ENCODE measurements at regions not wholly inside any gene's neighbourhood (a gene's known extent, or its start where the extent isn't known, plus 50 kb on each side); places are given as distances from the start of the nearest gene placed in this dataset.

DNA sequence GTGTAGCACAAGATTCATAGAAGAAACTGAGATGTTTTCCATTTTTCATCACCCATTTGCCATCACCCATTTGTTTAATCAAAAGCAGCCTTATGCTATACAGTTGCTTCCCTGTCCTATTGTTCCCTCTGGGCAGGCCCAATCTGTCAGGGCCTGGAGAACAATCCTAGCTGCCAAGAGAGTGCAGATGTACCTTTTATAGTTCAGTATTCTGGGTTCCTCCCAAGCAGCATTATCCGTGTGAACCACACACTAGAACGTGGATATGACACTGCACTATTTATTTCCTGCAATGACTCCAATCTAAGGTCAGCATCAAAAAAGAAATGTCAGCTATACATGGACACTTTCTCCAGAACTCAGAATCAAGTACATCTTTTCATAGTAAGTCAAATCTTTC lies 269.0 kb downstream of the ADGRA3 start:
- no peak overlapping the region for H3K4me3 ChIP-seq (ENCODE audit: low read length)
- DNase-seq (ENCODE audit: low read depth), result no peak
- TF ChIP-seq, protein P1, sequence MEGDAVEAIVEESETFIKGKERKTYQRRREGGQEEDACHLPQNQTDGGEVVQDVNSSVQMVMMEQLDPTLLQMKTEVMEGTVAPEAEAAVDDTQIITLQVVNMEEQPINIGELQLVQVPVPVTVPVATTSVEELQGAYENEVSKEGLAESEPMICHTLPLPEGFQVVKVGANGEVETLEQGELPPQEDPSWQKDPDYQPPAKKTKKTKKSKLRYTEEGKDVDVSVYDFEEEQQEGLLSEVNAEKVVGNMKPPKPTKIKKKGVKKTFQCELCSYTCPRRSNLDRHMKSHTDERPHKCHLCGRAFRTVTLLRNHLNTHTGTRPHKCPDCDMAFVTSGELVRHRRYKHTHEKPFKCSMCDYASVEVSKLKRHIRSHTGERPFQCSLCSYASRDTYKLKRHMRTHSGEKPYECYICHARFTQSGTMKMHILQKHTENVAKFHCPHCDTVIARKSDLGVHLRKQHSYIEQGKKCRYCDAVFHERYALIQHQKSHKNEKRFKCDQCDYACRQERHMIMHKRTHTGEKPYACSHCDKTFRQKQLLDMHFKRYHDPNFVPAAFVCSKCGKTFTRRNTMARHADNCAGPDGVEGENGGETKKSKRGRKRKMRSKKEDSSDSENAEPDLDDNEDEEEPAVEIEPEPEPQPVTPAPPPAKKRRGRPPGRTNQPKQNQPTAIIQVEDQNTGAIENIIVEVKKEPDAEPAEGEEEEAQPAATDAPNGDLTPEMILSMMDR (conservative IDR thresholded peaks at IDR 0.05; ENCODE audit: low read length), result no peak

DNA sequence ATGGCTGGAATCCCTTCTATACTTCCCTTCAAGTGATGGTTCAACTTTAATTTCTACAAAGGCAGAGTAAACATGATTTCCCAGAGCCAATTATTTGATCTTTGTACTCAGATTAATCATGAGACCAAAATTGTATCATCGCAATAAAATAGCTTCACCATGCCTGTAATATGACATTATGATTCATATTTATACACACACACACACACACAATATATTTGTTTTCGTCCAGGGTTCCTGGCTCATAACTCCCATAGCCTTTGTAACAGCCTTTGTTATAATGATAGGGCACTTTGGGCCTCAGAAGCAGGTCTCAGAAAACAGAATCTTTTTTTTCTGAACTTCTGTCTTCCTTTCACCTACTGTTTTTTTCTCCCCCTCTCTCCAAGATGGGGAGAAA lies 270.6 kb downstream of the ADGRA3 start:
- no peak overlapping the region for H3K4me3 ChIP-seq (ENCODE audit: low read length)
- TF ChIP-seq, protein P1 (conservative IDR thresholded peaks at IDR 0.05; ENCODE audit: low read length), result no peak
- no peak for DNase-seq (ENCODE audit: low read depth)

DNA sequence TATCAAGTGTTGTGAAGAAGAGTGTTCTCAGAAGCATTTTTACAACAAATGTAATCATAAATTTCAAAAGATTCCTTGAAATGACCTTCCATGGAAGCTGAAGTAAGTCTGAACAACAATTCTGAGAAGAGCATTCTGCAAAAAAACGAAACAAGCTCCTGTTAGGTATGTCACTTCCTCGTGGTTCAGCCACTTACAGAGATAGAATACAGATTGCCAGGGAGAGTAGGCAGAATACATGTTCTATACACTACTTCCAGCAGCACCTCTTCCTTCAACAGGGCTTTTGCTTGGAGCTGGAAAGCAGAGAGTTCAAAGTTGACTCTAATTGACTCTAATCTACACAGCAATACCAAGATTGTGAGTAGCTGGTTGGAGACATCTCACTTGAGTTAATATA lies 274.5 kb downstream of the ADGRA3 start:
- TF ChIP-seq, protein P1 (conservative IDR thresholded peaks at IDR 0.05; ENCODE audit: low read length), result no peak
- no peak overlapping the region for H3K4me3 ChIP-seq (ENCODE audit: low read length)
- DNase-seq (ENCODE audit: low read depth), result no peak

DNA sequence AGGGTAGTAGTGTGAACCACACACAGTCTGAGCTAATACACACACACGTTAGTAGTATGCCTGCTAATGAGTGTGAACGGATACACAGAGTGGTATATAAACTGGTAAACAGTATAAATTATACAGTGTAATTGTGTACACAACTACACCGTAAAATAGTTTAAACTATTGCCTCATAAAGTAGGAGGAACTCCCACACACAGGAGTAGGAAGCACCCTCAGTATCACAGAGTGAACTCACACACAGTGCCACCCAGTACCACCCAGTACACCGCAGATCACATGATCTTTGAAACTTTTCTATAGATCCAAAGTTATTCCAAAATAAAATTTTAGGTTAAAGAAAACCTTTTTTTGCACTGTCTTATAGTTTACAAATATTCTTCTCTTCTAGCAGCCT lies 275.1 kb downstream of the ADGRA3 start:
- H3K4me3 ChIP-seq (ENCODE audit: low read length), result no peak overlapping the region
- no peak for DNase-seq (ENCODE audit: low read depth)
- TF ChIP-seq, protein P1 (conservative IDR thresholded peaks at IDR 0.05; ENCODE audit: low read length), result no peak

DNA sequence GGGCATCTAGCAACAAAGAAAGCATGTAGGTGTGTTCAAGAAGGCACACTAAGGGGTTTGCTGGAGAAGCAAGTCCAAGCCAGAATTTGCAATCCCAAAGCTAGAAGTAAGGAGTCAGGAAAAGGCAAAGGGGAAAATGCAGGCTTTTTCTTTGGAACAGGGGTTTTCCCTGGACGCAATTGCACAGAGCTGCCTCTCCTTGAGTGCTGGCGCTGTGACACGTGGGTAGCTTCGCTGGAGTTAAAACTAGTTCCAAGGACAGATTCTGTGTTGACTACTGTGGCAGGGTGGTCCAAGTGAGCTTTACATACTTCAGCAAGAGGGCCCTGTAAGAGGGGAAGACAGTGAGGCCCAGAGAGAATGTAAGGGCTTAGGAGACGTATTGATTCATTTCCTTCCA lies 277.1 kb downstream of the ADGRA3 start:
- H3K4me3 ChIP-seq (ENCODE audit: low read length), result no peak overlapping the region
- TF ChIP-seq, protein P1 (conservative IDR thresholded peaks at IDR 0.05; ENCODE audit: low read length), result no peak
- no peak for DNase-seq (ENCODE audit: low read depth)

DNA sequence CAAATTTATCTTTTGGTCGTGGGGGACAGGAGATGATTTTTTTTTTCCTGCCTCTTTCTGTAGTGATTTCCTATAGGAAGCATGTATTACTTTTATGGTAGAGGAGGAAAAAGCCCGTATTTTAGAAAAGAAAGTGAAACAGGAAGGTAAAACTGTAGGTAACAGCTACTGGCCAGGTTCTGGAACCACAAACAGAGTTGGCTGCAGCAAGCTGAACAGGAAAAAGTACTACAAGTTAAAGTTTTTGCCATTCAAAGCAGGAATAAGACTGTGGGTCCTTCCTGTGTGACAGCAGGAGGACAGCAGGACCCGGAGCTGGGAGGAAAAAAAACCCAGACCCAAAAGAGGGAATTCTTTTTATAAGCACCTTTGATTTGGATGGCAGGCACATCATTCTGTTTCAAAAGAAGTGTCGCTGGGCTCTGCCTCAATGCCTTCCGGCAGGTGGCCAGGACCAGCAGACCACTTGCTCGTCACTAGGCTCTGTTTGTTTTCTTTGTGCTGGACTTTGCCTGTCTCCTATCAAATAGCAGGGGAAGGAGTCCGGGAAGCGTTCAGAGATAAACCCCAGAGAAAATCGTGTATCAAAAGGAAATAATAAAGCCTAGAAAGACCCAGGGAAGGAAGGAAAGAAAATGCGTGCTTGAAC lies 277.9 kb downstream of the ADGRA3 start:
- TF ChIP-seq, protein P1 (conservative IDR thresholded peaks at IDR 0.05; ENCODE audit: low read length), result no peak
- no peak overlapping the region for H3K4me3 ChIP-seq (ENCODE audit: low read length)
- no peak for DNase-seq (ENCODE audit: low read depth)

DNA sequence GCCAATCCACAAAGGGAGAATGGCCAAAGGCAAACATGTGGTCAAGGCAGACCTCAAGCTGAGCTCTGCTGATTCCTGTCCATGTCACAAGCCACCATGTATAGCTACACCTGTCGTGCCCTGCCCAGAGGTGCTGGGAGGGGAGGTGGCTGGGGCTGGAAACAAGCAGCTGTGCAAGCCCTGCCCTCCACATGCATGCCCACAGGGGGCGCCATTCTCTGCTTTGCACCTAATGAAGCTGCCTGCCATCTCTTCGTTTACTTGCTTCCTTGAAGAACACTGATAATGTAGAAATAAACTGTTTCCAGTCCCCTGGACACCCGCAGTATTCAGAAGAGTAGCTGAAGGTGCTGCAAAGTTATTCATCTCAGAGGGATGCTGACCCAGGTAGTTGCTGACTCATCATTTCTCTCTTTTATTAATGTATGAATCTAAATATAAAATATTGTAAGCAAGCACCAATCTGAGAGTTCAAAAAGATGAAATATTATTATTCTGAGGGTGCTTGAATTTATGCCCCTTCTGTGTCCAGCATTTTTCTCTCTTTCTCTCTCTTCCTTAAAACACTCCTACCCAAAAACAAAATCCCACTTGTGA lies 278.6 kb downstream of the ADGRA3 start:
- no peak overlapping the region for H3K4me3 ChIP-seq (ENCODE audit: low read length)
- no peak for DNase-seq (ENCODE audit: low read depth)
- TF ChIP-seq, protein P1 (conservative IDR thresholded peaks at IDR 0.05; ENCODE audit: low read length), result no peak
